D341Med (cell line): ENCODE measurements at regions not wholly inside any gene's neighbourhood (a gene's known extent, or its start where the extent isn't known, plus 50 kb on each side); places are given as distances from the start of the nearest gene placed in this dataset.
A peak's percentile ranks its signal among the peaks of the same experiment; 100 is the strongest.

Experiments used
- DNase-seq: peaks from one replicate; pipeline ENCODE4 v3.0.0; 2012; ENCODE audit warnings: low spot score

DNA sequence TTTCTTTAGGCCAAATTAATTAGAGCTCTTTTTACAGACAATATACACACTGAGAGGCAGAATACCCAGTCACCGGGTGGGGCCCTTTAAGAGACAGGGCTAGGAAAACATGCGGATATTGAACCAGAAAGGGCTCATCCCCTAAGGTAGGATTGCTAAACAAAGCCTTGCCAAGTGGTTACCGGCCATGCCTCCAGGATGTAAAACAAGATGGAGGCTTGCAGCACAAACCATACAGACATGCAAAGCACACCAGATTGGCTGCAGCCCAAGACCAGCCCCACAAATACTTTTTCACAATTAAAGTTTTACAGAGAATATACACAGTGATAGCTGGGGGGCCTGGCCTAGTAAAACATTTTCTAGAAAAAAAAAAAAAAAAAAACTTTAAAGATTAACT is 210.0 kb downstream of the KLHL4 start:
- no peak for DNase-seq

DNA sequence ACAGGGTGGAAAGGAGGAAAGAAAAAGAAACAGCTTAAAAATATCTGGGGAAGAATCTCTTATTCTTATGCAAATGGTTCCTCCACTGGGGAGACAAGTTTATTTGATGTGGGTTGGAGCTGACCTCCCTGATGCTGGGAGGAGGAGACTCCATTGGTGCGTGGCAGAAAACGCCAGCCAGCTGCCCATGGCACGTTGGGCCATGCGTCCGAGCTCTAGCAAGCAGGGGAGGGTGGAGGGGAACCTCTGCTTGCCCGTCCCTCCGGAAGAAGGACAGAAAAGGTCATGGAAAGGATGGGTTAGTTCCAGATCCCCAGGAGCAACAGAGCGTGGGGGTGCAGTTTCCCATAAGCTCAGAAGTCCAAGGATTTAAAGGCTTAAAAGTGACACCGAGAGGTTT is 210.4 kb downstream of the KLHL4 start:
- peak; percentile 2 for DNase-seq

DNA sequence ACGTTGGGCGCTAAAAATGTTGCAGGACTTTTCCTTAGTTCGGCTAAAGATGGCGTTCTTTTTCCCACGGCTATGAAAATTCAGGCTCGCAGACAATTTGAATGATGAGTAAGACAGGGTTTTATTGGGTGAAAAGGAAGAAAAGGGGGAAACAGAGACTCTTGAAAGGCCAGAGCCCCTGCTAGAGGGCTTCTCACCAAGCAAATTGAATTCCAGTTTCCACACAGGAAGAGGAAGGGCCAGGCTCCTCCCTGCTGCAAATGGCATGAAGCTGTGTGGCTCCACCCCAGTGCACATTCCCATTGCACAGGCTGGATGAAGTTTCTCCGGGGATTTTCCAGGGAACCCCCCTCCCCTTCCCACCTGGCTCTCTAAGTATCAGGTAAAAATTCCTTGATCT is 210.9 kb downstream of the KLHL4 start:
- DNase-seq = no peak

DNA sequence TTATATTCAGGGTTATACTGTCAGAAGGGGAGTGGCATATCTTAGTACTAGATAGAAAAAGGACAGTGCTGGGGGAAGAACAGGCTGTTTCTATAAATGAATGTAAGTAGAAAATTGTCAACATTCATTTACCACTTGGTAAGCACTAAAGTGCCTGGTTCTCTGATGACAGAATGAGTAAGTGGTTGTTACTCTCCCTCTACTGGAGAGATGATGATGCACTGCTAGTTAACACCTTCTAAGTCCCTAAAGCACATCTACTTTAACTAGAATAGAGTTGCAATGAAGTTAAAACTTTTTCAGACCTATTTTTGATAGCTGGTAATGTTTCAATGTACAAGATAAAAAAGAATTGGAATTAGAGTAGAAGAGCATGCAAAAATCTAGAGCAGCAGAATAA is 214.5 kb downstream of the KLHL4 start:
- no peak for DNase-seq

GRCh38 chrX:87736576-87736975 is 219.0 kb downstream of the KLHL4 start:
- no peak for DNase-seq

DNA sequence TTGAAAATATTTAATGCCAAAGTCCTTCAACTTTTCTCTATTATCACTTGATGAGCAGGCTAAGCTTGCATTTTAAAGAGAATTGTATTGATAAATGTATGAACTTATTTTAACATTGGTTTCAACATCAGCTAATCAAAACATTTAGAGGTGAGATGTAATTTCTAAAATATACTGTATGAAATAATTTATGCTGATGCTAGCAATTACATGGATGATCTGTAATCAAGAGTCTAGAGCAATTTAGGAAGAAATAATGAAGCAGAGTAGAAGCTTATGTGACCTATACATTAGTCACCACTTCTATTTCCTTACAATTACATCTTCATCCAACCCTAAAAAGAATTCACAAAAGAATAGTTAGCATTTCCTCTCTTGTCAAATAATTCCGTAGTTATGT is 226.8 kb downstream of the KLHL4 start:
- DNase-seq = no peak

- no peak for DNase-seq
These were observed 237.9 kb downstream of the KLHL4 start for GRCh38 chrX:87755493-87755892.

DNA sequence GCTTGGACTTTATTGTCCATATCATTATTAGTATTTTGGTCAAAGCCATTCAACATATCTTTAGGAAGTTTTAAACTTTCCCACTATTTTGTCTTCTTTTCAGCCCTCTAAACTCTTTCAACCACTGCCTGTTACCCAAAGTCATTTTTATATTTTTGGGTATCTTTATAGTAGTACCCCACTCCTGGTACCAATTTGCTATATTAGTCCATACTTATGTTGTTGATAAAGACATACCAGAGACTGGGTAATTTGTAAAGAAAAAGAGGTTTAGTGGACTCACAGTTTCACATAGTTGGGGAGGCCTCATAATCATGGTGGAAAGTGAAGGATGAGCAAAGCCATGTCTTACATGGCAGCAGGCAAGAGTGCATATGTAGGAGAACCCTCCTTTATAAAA is 271.4 kb downstream of the KLHL4 start:
- DNase-seq = no peak

DNA sequence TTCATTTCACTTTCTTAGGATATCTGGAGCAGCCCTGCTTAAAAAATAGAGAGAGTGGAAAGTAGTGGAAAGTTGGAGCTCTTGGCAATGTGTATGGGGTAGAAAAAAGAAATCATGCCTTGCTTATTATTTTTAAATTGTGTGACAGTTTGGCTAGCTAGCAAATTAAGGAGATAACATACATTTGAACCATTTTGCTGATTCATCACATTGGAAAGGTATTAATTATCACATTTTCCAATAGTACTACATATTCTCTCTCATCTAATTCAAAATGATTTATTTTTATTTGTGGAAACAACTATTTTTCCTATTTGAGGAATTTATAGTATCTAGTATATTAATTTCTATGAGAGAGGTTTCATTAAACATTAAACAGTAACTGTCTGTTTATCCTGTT is 280.4 kb downstream of the KLHL4 start:
- no peak for DNase-seq

- DNase-seq = no peak
These were observed 288.4 kb downstream of the KLHL4 start for GRCh38 chrX:87805829-87806490.

DNA sequence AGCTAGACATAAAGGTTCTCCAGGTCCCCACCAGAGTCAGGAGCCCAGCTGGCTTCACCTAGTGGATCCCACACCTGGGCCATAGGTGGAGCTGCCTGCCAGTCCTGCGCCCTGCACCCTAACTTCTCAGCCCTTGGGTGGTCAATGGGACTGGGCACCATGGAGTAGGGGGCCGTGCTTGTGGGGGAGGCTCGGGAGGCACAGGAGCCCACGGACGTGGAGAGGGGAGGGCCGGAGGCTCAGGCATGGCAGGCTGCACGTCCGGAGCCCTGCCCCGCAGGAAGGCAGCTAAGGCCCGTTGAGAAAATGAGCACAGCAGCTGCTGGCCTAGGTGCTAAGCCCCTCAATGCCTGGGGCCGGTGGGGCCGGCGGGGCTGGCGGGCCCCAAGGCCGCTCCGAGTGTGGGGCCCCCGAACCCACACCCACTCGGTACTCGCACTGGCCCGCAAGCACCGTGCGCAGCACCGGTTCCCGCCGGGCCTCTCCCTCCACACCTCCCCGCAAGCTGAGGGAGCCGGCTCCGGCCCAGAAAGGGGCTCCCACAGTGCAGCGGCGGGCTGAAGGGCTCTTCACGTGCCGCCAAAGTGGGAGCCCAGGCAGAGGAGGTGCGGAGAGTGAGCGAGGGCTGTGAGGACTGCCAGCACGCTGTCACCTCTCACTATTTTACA is 291.1 kb downstream of the KLHL4 start:
- no peak for DNase-seq

GRCh38 chrX:87813566-87813965 is 296.0 kb downstream of the KLHL4 start:
- no peak for DNase-seq

- DNase-seq = no peak
These were observed 329.4 kb downstream of the KLHL4 start for GRCh38 chrX:87846956-87847355.

DNA sequence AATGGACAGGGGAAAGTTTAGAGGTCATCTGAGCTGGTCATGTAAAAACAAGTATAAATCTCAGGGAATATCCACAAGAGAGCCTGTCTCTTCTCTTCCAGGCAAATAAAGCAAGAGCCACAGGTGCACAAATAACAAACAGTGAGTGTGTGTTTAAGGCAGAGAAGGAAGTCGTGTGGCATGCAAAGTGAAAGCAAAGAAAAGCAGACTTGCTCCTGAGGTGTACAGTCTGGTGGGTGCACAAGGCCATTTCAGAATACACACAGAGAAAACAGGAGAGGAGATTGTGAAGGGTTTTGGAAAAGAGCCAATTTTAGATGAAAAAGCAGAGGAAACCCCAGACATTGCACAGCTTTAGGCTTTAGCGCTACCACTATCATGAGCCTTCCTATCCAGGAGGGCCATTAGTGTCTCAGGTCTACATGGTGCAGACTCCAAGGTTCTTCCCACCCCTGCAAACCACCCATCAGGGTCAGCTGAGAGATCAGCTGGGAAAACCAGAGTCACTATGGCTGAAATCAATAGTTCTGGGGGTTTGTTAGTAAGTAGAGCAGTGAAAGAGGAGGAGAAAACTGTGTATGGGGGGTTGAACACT is 355.8 kb downstream of the KLHL4 start:
- DNase-seq = no peak

GRCh38 chrX:87874043-87874442 is 356.4 kb downstream of the KLHL4 start:
- no peak for DNase-seq

GRCh38 chrX:87878926-87879325 is 361.3 kb downstream of the KLHL4 start:
- DNase-seq = no peak

DNA sequence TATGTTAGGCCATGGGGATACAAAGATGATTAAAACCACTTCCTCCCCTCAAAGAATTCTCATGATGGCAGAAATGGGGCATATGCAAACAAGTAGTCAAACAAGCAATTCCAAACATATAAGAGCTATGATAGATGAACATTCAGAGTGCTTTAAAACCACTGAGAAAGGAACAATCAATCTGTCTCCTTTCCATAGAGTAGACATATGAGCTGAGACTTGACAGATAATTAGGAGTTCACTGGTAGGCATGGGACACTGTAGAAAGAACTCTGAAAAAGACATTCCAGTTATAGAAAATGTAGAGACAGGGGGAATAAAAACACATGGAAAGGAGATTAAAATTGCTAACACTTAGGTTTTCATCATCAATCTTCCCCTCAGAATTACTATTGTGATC is 372.8 kb downstream of the KLHL4 start:
- DNase-seq = no peak

DNA sequence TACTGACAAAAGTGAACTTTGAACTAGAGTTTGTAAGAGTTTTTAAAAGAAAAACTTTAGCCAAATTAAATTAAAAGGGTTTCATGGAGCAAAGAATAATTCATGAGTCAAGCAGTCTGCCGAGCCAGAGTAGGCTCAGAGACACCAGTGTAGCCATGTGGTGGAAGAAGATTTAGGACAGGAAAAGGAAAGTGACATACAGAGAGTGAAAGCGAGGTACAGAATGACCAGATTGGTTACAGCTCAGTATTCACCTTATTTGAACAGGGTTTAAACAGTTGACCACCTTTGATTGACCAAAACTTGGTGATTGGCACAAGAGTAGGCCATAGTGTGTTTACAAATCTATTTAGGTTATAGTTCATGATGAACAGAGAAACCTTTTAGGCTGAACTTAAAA is 377.8 kb downstream of the KLHL4 start:
- DNase-seq = no peak

DNA sequence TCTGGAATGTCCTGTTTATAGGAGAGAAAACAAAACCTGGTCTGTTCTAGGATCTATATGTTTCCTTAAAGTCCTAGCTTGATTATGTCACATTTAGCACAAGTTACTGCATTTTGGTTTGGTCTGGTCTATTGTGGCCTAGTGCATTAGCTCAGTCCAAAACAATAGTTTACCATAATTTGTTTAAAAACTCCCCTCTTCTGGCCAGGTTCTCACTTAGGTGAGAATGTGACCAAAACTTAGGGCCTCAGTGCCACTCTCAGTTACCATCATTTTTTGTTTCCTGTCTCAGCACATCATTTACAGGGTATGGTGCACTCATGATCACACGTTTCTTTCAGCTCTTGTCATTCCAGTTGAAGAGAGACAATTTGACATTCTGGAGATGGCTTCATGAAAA is 378.5 kb downstream of the KLHL4 start:
- no peak for DNase-seq

GRCh38 chrX:87900320-87900908 is 382.8 kb downstream of the KLHL4 start:
- DNase-seq = no peak

GRCh38 chrX:87901060-87901459 is 383.5 kb downstream of the KLHL4 start:
- no peak for DNase-seq

GRCh38 chrX:87914726-87915125 is 397.1 kb downstream of the KLHL4 start:
- no peak for DNase-seq

DNA sequence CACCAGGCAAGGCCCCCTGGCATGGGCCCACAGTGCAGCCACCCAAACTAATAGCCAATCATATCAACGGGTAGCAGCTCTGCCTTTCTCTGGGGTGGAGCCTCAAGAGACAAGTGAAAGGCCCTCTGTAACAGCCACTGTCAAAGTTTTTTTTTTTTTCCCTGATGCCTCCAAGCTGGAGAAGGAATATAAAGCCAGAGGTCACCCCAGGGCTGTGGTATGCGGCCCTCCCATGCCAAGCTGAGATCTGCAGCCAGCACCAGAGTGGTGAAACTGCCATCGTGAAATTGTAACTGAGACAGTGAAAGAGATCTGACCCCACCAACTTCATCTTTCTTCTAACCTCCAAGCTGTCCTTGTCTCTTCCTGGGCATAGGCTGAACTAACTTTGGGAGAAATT is 407.0 kb downstream of the KLHL4 start:
- no peak for DNase-seq
